Right lobe of liver (tissue), 6 donors: ENCODE measurements at regions not wholly inside any gene's neighbourhood (a gene's known extent, or its start where the extent isn't known, plus 50 kb on each side); places are given as distances from the start of the nearest gene placed in this dataset.

Experiments
- ATAC-seq, 4 donors: fragments of 200-7000 bp; cut with Tn5 transposase; one replicate each; pipeline ENCODE4 v1.9.1; 2020; ENCODE audit warnings: mild to moderate bottlenecking in 4 of 4, moderate library complexity in 4 of 4
- DNase-seq, 3 donors: peaks; one replicate each; pipeline ENCODE4 v3.0.0-alpha.2; 2020
- H3K27ac ChIP-seq, 3 donors: fragments of 200-600 bp; one replicate each; pipeline ENCODE4 v1.8.0; 2022
- H3K27me3 ChIP-seq, 2 donors: fragments of 200-600 bp; one replicate each; pipeline ENCODE4 v1.8.0; 2022
- H3K36me3 ChIP-seq, 4 donors: fragments of 200-600 bp; sonication (generic) in 1 of 4; one replicate each; pipeline versions ENCODE4 v1.5.1 to v1.8.0; 2017 to 2022; ENCODE audit warnings: control low read depth in 1 of 4
- H3K4me1 ChIP-seq, 4 donors: fragments of 200-600 bp; sonication (generic) in 1 of 4; one replicate each; pipeline versions ENCODE4 v1.5.1 to v1.8.0; 2017 to 2022; ENCODE audit warnings: control low read depth in 1 of 4
- H3K4me3 ChIP-seq, 3 donors: fragments of 200-600 bp; one replicate each; pipeline ENCODE4 v1.8.0; 2022
- H3K9me3 ChIP-seq, 4 donors: fragments of 200-600 bp; sonication (generic) in 1 of 4; one replicate each; pipeline versions ENCODE4 v1.5.1 to v1.8.0; 2017 to 2022; ENCODE audit warnings: control low read depth in 1 of 4
- POLR2A ChIP-seq: fragments of 450-650 bp; IDR thresholded peaks from one replicate; pipeline ENCODE4 v1.6.1; 2017; ENCODE audit warnings: antibody characterized with exemption, mild to moderate bottlenecking
- WGBS: methylation state at CpG from one replicate; pipeline ENCODE4 v1.1.6; 2018; ENCODE audit warnings: low coverage, low lambda C conversion rate; ENCODE audit not compliant: insufficient coverage; ENCODE audit errors: missing lambda C conversion rate; 5-methylcytosine and 5-hydroxymethylcytosine counted together
- intact Hi-C, 2 donors: fragments of 100-400 bp; cut with DNase I; formaldehyde crosslinking; loops; one replicate each; pipeline versions ENCODE4 v1.11.2 to v1.14.1; 2022
- TF ChIP-seq, protein P1 (sequence below), 4 donors: fragments of 200-600 bp in 3 of 4; fragments of 450-650 bp in 1 of 4; IDR thresholded peaks; one replicate each; pipeline versions ENCODE4 v1.5.1 to v1.8.0; 2016 to 2022; ENCODE audit warnings: antibody characterized with exemption in 4 of 4, mild to moderate bottlenecking in 2 of 4
- donor health status: DM: no; HTN: yes; CAD: no.
- donor health status: DM: no; HTN: no; CAD: no.
- donor health status: DM: no; HTN: no; CAD: no.
- donor health status: DM: no; HTN: yes; CAD: no.
- donor health status: DM: no; HTN: yes; CAD: no.

DNA sequence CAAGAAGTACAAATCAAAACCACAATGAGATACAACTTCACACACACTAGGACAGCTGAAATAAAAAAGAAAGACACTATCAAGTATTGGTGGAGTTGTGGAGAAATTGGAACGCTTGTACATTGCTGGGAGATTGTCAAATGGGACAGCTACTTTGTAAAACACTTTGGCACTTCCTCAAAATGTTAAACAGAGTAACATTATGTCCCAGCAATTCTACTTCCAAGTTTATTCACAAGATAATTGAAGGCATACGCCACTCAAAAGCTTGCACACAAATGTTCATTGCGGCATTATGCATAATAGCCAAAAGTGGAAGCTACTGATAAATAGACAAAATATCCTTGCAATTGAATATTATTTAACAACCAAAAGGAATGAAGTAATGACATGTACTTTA lies 199.9 kb upstream of the KCNK2 start:
- H3K27me3 ChIP-seq = no peaks in the 10 kb centered on the region
- TF ChIP-seq POLR2A = no peak
- TF ChIP-seq, protein P1, sequence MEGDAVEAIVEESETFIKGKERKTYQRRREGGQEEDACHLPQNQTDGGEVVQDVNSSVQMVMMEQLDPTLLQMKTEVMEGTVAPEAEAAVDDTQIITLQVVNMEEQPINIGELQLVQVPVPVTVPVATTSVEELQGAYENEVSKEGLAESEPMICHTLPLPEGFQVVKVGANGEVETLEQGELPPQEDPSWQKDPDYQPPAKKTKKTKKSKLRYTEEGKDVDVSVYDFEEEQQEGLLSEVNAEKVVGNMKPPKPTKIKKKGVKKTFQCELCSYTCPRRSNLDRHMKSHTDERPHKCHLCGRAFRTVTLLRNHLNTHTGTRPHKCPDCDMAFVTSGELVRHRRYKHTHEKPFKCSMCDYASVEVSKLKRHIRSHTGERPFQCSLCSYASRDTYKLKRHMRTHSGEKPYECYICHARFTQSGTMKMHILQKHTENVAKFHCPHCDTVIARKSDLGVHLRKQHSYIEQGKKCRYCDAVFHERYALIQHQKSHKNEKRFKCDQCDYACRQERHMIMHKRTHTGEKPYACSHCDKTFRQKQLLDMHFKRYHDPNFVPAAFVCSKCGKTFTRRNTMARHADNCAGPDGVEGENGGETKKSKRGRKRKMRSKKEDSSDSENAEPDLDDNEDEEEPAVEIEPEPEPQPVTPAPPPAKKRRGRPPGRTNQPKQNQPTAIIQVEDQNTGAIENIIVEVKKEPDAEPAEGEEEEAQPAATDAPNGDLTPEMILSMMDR (IDR thresholded peaks at IDR 0.05) = no peak
- 75% methylated on average over 3 of the region's 3 CpGs for WGBS
- no peak for DNase-seq
- H3K4me1 ChIP-seq = no peaks in the 10 kb centered on the region
- no peaks in the 10 kb centered on the region for H3K36me3 ChIP-seq
- no peak overlapping the region for H3K4me3 ChIP-seq
- H3K9me3 ChIP-seq = no peaks in the 10 kb centered on the region
- ATAC-seq = no peak
- intact Hi-C loops = no loop called here
- H3K27ac ChIP-seq = no peak overlapping the region

DNA sequence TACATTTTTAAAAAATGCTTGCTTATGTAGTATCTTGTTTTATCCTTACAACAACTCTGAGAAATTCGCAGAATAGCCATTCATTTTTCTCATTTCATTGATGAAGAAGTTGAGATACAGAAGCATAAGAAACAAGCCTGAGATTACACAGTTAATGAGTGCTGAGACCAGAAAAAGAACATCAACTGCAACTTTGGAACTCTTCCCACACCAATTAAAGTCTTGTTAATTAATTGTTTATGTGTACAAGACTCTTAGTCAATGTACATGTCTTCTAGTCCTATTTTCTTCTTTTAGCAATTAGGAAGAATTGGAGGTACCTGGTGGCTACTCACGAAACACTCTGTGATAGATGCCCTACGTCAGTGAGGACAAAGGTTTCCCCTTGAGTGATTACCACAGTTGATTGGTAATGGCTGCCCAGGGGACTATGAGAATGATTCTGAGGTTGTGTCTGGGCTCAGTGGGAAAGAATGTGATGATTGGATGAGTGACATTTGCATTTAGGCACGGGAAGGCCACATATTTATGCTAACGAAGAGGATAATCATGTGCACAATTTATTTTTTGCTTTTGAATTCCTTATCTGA lies 187.4 kb upstream of the KCNK2 start:
- DNase-seq (no peak), ATAC-seq (no peak)
- TF ChIP-seq POLR2A = no peak
- TF ChIP-seq, protein P1 (IDR thresholded peaks at IDR 0.05) = no peak
- intact Hi-C loops = no loop called here
- 47% methylated on average over 5 of the region's 5 CpGs for WGBS
- Histone ChIP-seq H3K9me3 (no peaks in the 10 kb centered on the region), H3K4me1 (no peaks in the 10 kb centered on the region), H3K36me3 (no peaks in the 10 kb centered on the region), H3K27ac (no peak overlapping the region), H3K27me3 (no peaks in the 10 kb centered on the region), H3K4me3 (no peak overlapping the region)

DNA sequence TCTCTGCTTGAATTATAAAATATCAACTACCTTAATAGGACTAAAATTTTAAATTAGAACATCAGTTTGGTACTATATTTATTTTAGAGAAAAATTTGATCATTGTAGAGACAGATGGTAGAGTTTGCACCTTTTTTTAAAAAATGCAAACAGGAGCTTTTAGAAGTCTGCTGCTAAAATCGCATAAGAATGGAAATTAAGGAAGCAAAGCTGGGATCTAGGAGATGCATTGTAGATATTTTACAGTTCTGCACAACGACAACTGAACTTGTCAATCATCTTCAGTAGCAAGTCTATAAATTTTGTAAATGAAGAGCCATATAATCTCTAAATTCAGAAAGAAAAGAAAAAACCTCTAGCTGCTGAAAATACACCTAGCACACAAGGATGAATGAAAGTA lies 185.6 kb upstream of the KCNK2 start:
- Histone ChIP-seq H3K4me3 (no peak overlapping the region), H3K9me3 (no peaks in the 10 kb centered on the region), H3K27me3 (no peaks in the 10 kb centered on the region), H3K4me1 (no peaks in the 10 kb centered on the region), H3K27ac (no peak overlapping the region), H3K36me3 (no peaks in the 10 kb centered on the region)
- no peak for TF ChIP-seq POLR2A
- TF ChIP-seq, protein P1 (IDR thresholded peaks at IDR 0.05) = no peak
- intact Hi-C loops = no loop called here
- WGBS = 32% methylated on average over 2 of the region's 2 CpGs
- DNase-seq (no peak), ATAC-seq (no peak)

DNA sequence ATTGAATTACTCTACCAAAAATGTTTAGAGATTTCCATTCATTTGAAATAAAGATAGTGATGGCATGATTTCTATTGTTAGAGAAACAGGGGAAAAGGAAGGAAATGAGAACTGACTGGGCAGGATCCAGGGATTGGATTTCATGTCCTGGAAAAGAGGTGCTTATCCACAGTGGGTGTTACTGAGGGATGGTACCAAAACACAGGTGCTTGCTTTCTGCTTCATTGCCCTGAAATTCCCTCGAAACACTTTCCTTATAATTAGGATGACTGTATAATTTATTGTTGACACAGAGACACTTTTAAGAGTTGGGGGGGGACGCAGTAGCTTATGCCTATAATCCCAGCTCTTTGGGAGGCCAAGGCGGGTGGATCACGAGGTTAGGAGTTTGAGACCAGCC lies 185.0 kb upstream of the KCNK2 start:
- H3K36me3 ChIP-seq = no peaks in the 10 kb centered on the region
- TF ChIP-seq, protein P1 (IDR thresholded peaks at IDR 0.05) = no peak
- TF ChIP-seq POLR2A = no peak
- WGBS = 43% methylated on average over 4 of the region's 4 CpGs
- H3K4me3 ChIP-seq = no peak overlapping the region
- no peaks in the 10 kb centered on the region for H3K27me3 ChIP-seq
- H3K27ac ChIP-seq = no peak overlapping the region
- intact Hi-C loops = no loop called here
- no peaks in the 10 kb centered on the region for H3K9me3 ChIP-seq
- H3K4me1 ChIP-seq = no peaks in the 10 kb centered on the region
- ATAC-seq (no peak), DNase-seq (no peak)

DNA sequence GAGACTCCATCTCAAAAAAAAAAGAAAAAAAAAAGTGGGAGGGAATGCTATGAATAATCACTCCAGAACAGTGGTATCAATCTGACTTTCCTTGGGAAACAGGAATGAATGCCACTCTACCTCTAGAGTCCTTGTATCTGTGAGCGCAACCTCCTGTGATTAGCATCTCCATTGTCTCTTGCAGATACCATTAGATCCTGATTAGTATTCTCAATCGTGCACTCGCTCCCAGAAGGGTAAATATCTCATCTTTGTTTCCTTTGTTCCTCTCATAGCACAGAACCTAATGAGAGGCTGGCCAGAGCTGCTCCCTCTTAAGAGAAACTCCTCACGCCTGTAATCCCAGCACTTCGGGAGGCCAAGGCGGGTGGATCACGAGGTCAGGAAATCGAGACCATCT lies 184.4 kb upstream of the KCNK2 start:
- Histone ChIP-seq H3K4me1 (no peaks in the 10 kb centered on the region), H3K9me3 (no peaks in the 10 kb centered on the region), H3K4me3 (no peak overlapping the region), H3K27ac (no peak overlapping the region), H3K36me3 (no peaks in the 10 kb centered on the region), H3K27me3 (no peaks in the 10 kb centered on the region)
- intact Hi-C loops = no loop called here
- no peak for DNase-seq
- WGBS = 65% methylated on average over 7 of the region's 8 CpGs
- ATAC-seq = no peak
- TF ChIP-seq POLR2A = no peak
- TF ChIP-seq, protein P1 (IDR thresholded peaks at IDR 0.05) = no peak
